GM19372 (cell line): ENCODE measurements at regions not wholly inside any gene's neighbourhood (a gene's known extent, or its start where the extent isn't known, plus 50 kb on each side); places are given as distances from the start of the nearest gene placed in this dataset.
"Not testable (repeated sequence)": the region's sequence is repeated elsewhere in the genome, so short reads cannot be mapped to it uniquely, and the experiment has no call there.

Experiments used
- ATAC-seq: cut with Tn5 transposase; IDR thresholded peaks from one replicate; pipeline ENCODE4 v1.9.1; 2021; ENCODE audit warnings: mild to moderate bottlenecking, low read depth, moderate library complexity; ENCODE audit not compliant: unreplicated experiment

- ATAC-seq, result no peak
These were observed 258.4 kb upstream of the CCNH start for GRCh38 chr5:87671146-87671545.

- no peak for ATAC-seq
These were observed 252.4 kb upstream of the CCNH start for GRCh38 chr5:87665166-87665565.

DNA sequence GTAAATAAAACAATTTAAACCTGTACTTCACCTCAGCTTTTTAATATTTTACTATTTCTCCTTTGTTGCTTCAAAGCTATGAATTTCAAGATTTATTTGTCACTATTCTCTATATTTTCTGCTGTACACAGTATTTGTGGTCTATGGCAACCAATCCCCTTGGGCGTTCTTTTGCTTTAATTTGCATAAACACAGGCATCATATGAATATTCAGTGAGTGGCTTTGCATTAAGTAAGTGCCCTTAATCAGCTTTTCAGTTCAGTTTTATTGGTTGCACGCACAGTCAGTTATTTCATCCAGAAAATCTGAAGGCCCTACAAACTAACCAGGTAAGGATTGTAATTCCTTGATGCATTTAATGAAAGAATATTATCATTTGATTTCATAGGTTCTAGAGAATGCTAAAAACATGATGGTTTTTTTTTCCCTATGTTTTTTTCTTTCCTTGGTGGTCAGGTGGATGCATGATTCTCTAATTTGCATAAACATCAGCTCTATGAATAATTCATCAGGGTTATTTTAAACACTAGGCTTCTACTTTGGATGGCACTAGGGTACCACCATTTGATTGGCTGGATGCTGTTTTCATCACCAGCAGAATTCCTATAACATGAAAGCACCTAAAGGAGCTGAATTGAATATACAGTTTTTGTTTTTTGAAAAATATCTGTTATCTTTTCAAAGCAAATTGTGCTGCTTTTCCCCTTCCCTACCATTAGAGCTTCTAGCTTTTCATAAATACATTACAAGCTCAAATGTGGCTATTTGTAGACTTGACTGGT, 249.2 kb upstream of the CCNH start:
- ATAC-seq, result no peak

DNA sequence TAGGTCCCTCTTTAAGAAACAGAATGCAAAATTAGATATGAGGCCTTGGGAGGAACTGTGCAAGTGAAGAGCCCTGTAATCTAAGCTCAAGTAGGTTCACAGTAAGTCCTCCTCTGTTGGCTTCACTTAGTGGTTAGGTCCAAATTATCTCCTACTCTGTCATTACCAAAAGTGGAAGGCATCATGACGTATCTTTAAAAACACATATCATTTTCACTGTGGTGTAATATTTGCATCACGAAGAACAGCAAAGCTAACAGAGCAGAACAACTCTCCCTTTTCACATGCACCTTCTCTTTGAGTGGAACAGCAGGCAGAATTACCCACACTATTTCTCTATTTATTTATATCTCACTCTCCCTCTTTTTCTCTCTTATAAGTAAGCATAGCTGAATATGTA, 240.5 kb upstream of the CCNH start:
- ATAC-seq, result no peak

- no peak for ATAC-seq
These were observed 237.6 kb upstream of the CCNH start for GRCh38 chr5:87650284-87650683.

GRCh38 chr5:87649455-87649854, 236.7 kb upstream of the CCNH start:
- ATAC-seq, result no peak

GRCh38 chr5:87645224-87645623, 232.5 kb upstream of the CCNH start:
- no peak for ATAC-seq

GRCh38 chr5:87640902-87641301, 228.2 kb upstream of the CCNH start:
- ATAC-seq, result no peak

GRCh38 chr5:87627363-87627762, 214.6 kb upstream of the CCNH start:
- ATAC-seq, result no peak

DNA sequence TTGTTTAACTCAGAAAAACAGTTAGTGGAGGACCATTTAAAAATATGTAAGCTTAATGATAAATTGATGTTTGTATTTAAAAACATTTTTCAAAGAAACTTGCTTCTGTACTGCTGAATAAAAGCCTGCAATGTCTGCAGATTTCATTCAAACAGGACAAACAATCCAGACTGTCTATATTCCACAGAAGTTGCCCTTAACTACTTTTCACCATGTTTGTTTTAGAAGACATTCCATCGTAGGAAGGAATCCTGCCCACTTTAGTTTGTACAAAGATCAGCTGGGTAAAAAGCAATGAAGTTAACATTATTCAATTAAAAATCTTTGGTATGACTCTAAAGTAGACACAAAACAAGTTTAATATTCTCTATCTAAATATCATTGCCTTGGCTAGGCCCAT, 195.7 kb upstream of the CCNH start:
- ATAC-seq, result no peak

GRCh38 chr5:87605663-87606062, 192.9 kb upstream of the CCNH start:
- ATAC-seq, result no peak

DNA sequence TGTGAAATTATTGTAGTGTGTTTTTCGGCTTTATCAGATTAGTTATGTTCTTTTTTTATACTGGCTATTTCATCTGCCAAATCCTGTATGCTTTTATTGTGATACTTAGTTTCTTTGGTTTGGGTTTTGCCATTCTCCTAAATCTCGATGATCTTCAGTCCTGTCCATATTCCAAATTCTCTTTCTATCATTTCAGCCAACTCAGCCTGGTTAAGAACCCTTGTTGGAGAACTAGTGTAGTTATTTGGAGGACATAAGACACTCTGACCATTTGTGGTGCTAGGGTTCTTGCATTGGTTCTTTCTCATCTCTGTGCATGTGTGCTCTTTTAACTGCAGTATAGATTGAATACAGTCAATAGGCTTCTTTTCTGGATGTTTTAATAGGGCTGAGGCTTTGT, 187.0 kb upstream of the CCNH start:
- no peak for ATAC-seq

DNA sequence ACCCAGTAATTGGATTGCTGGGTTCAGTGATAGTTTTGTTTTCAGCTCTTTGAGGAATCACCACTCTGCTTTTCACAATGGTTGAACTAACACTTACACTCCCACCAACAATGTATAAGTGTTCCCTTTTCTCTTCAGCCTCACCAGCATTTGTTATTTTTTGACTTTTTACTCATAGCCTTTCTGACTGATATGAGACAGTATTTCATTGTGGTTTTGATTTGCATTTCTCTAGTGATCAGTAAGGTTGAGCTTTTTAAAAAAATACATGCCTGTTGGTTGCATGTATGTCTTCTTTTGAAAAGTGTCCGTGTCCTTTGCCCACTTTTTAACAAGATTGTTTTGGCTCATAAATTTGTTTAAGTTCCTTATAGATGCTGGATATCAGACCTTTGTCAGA, 185.7 kb upstream of the CCNH start:
- no peak for ATAC-seq

DNA sequence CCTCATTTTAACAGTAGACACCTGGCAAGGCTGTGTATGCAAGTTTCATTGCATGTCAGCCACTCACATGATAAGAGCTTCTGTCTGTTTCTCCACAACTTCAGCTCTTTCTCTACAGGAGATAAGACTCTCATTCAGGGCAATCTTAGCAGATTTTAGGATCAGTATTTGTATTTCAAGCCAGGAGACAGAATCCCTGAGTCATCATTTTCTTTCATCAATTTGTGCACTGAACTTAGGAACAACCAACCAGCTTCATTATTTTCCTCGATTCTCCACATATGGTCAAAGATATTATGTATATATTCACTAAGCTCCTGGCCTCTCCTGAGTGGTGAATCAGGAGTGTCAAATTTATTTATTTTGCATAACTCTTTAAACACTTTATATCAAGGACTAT, 181.8 kb upstream of the CCNH start:
- no peak for ATAC-seq

DNA sequence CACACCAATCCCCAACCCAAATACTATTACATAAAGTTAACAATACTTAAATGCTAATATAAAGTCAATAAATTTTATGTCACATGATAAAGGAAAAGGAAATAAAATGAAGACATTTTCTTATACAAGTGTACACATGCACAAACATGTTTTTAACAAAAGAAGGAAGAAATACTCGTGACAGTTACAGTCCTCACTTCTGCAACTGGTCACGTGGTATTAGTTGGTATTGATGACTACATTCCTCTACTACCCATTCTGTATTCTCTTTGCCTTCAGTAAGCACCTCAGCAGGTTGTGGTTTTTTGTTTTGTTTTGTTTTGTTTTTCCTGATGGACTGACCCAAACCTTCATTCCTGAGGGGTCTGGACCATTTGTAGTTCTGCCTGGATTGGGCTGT, 176.9 kb upstream of the CCNH start:
- no peak for ATAC-seq

- no peak for ATAC-seq
These were observed 175.6 kb upstream of the CCNH start for GRCh38 chr5:87588316-87588715.

DNA sequence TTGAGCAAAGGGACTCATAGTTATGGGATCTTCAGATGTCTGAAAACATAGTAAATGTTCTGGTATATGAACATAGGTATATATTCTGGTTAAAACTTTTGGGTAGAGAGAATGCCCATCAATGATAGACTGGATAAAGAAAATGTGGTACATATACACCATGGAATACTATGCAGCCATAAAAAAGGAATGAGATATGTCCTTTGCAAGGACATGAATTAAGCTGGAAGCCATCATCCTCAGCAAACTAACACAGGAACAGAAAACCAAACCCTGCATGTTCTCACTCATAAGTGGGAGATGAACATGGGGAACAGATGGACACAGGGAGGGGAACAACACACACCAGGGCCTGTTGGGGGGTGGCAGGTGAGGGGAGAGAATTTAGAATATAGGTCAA, 171.0 kb upstream of the CCNH start:
- not testable (repeated sequence) for ATAC-seq

DNA sequence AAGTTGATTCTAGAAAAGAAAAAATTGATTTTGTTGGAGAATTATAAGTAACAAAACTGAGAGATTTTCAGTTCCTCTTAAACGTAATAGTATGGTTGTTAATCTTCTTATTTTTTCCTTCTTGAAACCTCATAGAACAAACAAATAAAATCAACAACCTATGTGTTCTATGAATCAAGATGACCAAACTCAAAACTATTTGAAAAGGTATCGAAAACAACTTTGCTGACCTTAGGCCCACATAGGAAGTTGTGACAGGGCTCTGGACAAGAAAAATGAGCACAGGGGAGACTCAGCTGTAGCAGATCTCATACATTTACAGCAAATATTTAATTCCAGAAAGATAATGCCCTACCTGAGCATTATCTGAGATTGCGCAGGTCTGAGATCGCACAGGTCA, 169.4 kb upstream of the CCNH start:
- no peak for ATAC-seq

DNA sequence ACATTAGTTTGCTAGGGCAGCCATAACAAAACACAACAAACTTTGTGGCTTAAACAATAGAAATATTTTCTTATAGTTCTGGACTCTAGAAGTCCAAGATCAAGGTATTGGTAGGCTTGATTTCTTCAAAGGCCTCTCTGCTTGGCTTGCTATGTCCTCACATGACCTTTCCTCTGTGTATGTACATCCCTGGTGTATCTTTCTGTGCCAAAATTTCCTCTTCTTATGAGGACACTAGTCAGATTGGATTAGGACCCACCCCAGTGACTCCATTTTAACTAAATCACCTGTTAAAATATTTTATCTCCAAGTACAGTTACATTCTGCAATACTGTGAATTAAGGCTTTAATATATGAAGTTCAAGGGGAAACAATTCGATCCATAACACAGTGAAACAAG, 168.9 kb upstream of the CCNH start:
- ATAC-seq, result no peak

DNA sequence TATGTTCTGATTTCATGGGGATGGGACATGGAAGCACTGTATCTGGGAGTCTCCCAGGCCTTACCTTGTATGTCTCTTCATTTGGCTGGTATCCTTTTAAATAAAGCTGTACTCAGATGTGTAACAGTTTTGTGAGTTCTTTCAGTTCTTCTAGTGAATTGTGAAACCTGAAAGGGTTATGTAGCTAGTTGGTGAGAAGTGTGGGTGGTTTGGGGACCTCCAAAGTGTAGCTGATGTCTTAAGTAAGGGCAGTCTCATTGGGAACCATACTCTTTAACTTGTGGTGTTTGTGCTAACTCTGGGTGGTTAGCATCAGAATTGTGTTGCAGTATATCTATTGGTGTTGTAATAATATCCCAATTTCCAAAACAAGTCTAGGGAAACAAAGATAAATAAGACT, 166.9 kb upstream of the CCNH start:
- no peak for ATAC-seq

- no peak for ATAC-seq
These were observed 164.1 kb upstream of the CCNH start for GRCh38 chr5:87576867-87577266.

GRCh38 chr5:87576306-87576705, 163.6 kb upstream of the CCNH start:
- ATAC-seq, result not testable (repeated sequence)

- no peak for ATAC-seq
These were observed 161.4 kb upstream of the CCNH start for GRCh38 chr5:87574106-87574505.
